ENCODE measurements at regions not wholly inside any gene's neighbourhood (a gene's known extent, or its start where the extent isn't known, plus 50 kb on each side); places are given as distances from the start of the nearest gene placed in this dataset.
A peak's percentile ranks its signal among the peaks of the same experiment; 100 is the strongest.

- Histone ChIP-seq H3K36me3 (ENCODE audit: control insufficient read depth, insufficient read depth, low read length) (no peaks in the 10 kb centered on the region), H3K27me3 (ENCODE audit: control insufficient read depth, insufficient read depth, low read length) (peaks cover 9% of the 10 kb centered on the region), H3K4me3 (ENCODE audit: low read length) (peak overlapping the region; percentile 48), H3K9me3 (ENCODE audit: control insufficient read depth, low read depth, low read length) (no peaks in the 10 kb centered on the region), H3K27ac (ENCODE audit: low read length) (no peak overlapping the region), H3K4me1 (ENCODE audit: control insufficient read depth, insufficient read depth, low read length) (no peaks in the 10 kb centered on the region)
- WGBS (ENCODE audit: insufficient coverage, low lambda C conversion rate) = no CpG with 5 or more reads among the region's 32 CpGs
- peak; percentile 8 to 65 for DNase-seq
Observed at GRCh38 chr15:97652700-97653167, 307.8 kb upstream of the ARRDC4 start.

GRCh38 chr15:97653896-97654295 lies 306.6 kb upstream of the ARRDC4 start:
- no peak for DNase-seq
- H3K9me3 ChIP-seq (ENCODE audit: control insufficient read depth, low read depth, low read length) = no peaks in the 10 kb centered on the region
- 83% methylated on average over 1 of the region's 1 CpG for WGBS (ENCODE audit: insufficient coverage, low lambda C conversion rate)
- H3K4me3 ChIP-seq (ENCODE audit: low read length) = no peak overlapping the region
- no peaks in the 10 kb centered on the region for H3K36me3 ChIP-seq (ENCODE audit: control insufficient read depth, insufficient read depth, low read length)
- peaks cover 9% of the 10 kb centered on the region for H3K27me3 ChIP-seq (ENCODE audit: control insufficient read depth, insufficient read depth, low read length)
- H3K4me1 ChIP-seq (ENCODE audit: control insufficient read depth, insufficient read depth, low read length) = no peaks in the 10 kb centered on the region
- no peak overlapping the region for H3K27ac ChIP-seq (ENCODE audit: low read length)

- H3K4me1 ChIP-seq (ENCODE audit: control insufficient read depth, insufficient read depth, low read length) = no peaks in the 10 kb centered on the region
- no peaks in the 10 kb centered on the region for H3K36me3 ChIP-seq (ENCODE audit: control insufficient read depth, insufficient read depth, low read length)
- H3K27me3 ChIP-seq (ENCODE audit: control insufficient read depth, insufficient read depth, low read length) = peaks cover 9% of the 10 kb centered on the region
- 67% methylated on average over 1 of the region's 7 CpGs for WGBS (ENCODE audit: insufficient coverage, low lambda C conversion rate)
- no peak overlapping the region for H3K4me3 ChIP-seq (ENCODE audit: low read length)
- no peak for DNase-seq
- no peaks in the 10 kb centered on the region for H3K9me3 ChIP-seq (ENCODE audit: control insufficient read depth, low read depth, low read length)
- no peak overlapping the region for H3K27ac ChIP-seq (ENCODE audit: low read length)
Observed at GRCh38 chr15:97654481-97655076, 305.9 kb upstream of the ARRDC4 start.

GRCh38 chr15:97661796-97662195 lies 298.7 kb upstream of the ARRDC4 start:
- no peaks in the 10 kb centered on the region for H3K4me1 ChIP-seq (ENCODE audit: control insufficient read depth, insufficient read depth, low read length)
- H3K4me3 ChIP-seq (ENCODE audit: low read length) = no peak overlapping the region
- H3K36me3 ChIP-seq (ENCODE audit: control insufficient read depth, insufficient read depth, low read length) = no peaks in the 10 kb centered on the region
- H3K27me3 ChIP-seq (ENCODE audit: control insufficient read depth, insufficient read depth, low read length) = no peaks in the 10 kb centered on the region
- DNase-seq = no peak
- no peaks in the 10 kb centered on the region for H3K9me3 ChIP-seq (ENCODE audit: control insufficient read depth, low read depth, low read length)
- H3K27ac ChIP-seq (ENCODE audit: low read length) = no peak overlapping the region
- WGBS (ENCODE audit: insufficient coverage, low lambda C conversion rate) = 57% methylated on average over 2 of the region's 3 CpGs

GRCh38 chr15:97672586-97672985 lies 287.9 kb upstream of the ARRDC4 start:
- DNase-seq = no peak
- H3K27me3 ChIP-seq (ENCODE audit: control insufficient read depth, insufficient read depth, low read length) = no peaks in the 10 kb centered on the region
- no peak overlapping the region for H3K27ac ChIP-seq (ENCODE audit: low read length)
- no peak overlapping the region for H3K4me3 ChIP-seq (ENCODE audit: low read length)
- no peaks in the 10 kb centered on the region for H3K4me1 ChIP-seq (ENCODE audit: control insufficient read depth, insufficient read depth, low read length)
- H3K36me3 ChIP-seq (ENCODE audit: control insufficient read depth, insufficient read depth, low read length) = no peaks in the 10 kb centered on the region
- H3K9me3 ChIP-seq (ENCODE audit: control insufficient read depth, low read depth, low read length) = no peaks in the 10 kb centered on the region
- WGBS (ENCODE audit: insufficient coverage, low lambda C conversion rate) = no CpG with 5 or more reads among the region's 2 CpGs

GRCh38 chr15:97678656-97679055 lies 281.8 kb upstream of the ARRDC4 start:
- DNase-seq = peak; percentile 84 to 92
- no peaks in the 10 kb centered on the region for H3K36me3 ChIP-seq (ENCODE audit: control insufficient read depth, insufficient read depth, low read length)
- no peak overlapping the region for H3K4me3 ChIP-seq (ENCODE audit: low read length)
- H3K9me3 ChIP-seq (ENCODE audit: control insufficient read depth, low read depth, low read length) = no peaks in the 10 kb centered on the region
- H3K4me1 ChIP-seq (ENCODE audit: control insufficient read depth, insufficient read depth, low read length) = peaks cover 24% of the 10 kb centered on the region
- WGBS (ENCODE audit: insufficient coverage, low lambda C conversion rate) = no CpG with 5 or more reads among the region's 2 CpGs
- H3K27me3 ChIP-seq (ENCODE audit: control insufficient read depth, insufficient read depth, low read length) = no peaks in the 10 kb centered on the region
- peak overlapping the region; percentile 85 for H3K27ac ChIP-seq (ENCODE audit: low read length)

- H3K9me3 ChIP-seq (ENCODE audit: control insufficient read depth, low read depth, low read length) = no peaks in the 10 kb centered on the region
- 34% methylated on average over 3 of the region's 6 CpGs for WGBS (ENCODE audit: insufficient coverage, low lambda C conversion rate)
- H3K36me3 ChIP-seq (ENCODE audit: control insufficient read depth, insufficient read depth, low read length) = no peaks in the 10 kb centered on the region
- peaks cover 24% of the 10 kb centered on the region for H3K4me1 ChIP-seq (ENCODE audit: control insufficient read depth, insufficient read depth, low read length)
- peak overlapping the region; percentile 85 for H3K27ac ChIP-seq (ENCODE audit: low read length)
- DNase-seq = peak; percentile 19 to 73
- H3K4me3 ChIP-seq (ENCODE audit: low read length) = no peak overlapping the region
- no peaks in the 10 kb centered on the region for H3K27me3 ChIP-seq (ENCODE audit: control insufficient read depth, insufficient read depth, low read length)
Observed at GRCh38 chr15:97679106-97679688, 281.3 kb upstream of the ARRDC4 start.

- no peaks in the 10 kb centered on the region for H3K27me3 ChIP-seq (ENCODE audit: control insufficient read depth, insufficient read depth, low read length)
- H3K4me3 ChIP-seq (ENCODE audit: low read length) = no peak overlapping the region
- H3K27ac ChIP-seq (ENCODE audit: low read length) = peak overlapping the region; percentile 85
- no peaks in the 10 kb centered on the region for H3K9me3 ChIP-seq (ENCODE audit: control insufficient read depth, low read depth, low read length)
- no peaks in the 10 kb centered on the region for H3K36me3 ChIP-seq (ENCODE audit: control insufficient read depth, insufficient read depth, low read length)
- DNase-seq = peak; percentile 72 to 88
- 41% methylated on average over 3 of the region's 5 CpGs for WGBS (ENCODE audit: insufficient coverage, low lambda C conversion rate)
- peaks cover 24% of the 10 kb centered on the region for H3K4me1 ChIP-seq (ENCODE audit: control insufficient read depth, insufficient read depth, low read length)
Observed at GRCh38 chr15:97680606-97681220, 279.8 kb upstream of the ARRDC4 start.

GRCh38 chr15:97683831-97684230 lies 276.7 kb upstream of the ARRDC4 start:
- H3K27me3 ChIP-seq (ENCODE audit: control insufficient read depth, insufficient read depth, low read length) = no peaks in the 10 kb centered on the region
- no peaks in the 10 kb centered on the region for H3K9me3 ChIP-seq (ENCODE audit: control insufficient read depth, low read depth, low read length)
- DNase-seq = no peak
- H3K27ac ChIP-seq (ENCODE audit: low read length) = no peak overlapping the region
- peaks cover 21% of the 10 kb centered on the region for H3K4me1 ChIP-seq (ENCODE audit: control insufficient read depth, insufficient read depth, low read length)
- no CpG with 5 or more reads among the region's 3 CpGs for WGBS (ENCODE audit: insufficient coverage, low lambda C conversion rate)
- H3K36me3 ChIP-seq (ENCODE audit: control insufficient read depth, insufficient read depth, low read length) = no peaks in the 10 kb centered on the region
- H3K4me3 ChIP-seq (ENCODE audit: low read length) = no peak overlapping the region

- H3K4me1 ChIP-seq (ENCODE audit: control insufficient read depth, insufficient read depth, low read length) = peaks cover 21% of the 10 kb centered on the region
- DNase-seq = no peak
- no peaks in the 10 kb centered on the region for H3K36me3 ChIP-seq (ENCODE audit: control insufficient read depth, insufficient read depth, low read length)
- 60% methylated on average over 1 of the region's 6 CpGs for WGBS (ENCODE audit: insufficient coverage, low lambda C conversion rate)
- H3K27me3 ChIP-seq (ENCODE audit: control insufficient read depth, insufficient read depth, low read length) = no peaks in the 10 kb centered on the region
- no peaks in the 10 kb centered on the region for H3K9me3 ChIP-seq (ENCODE audit: control insufficient read depth, low read depth, low read length)
- no peak overlapping the region for H3K4me3 ChIP-seq (ENCODE audit: low read length)
- no peak overlapping the region for H3K27ac ChIP-seq (ENCODE audit: low read length)
Observed at GRCh38 chr15:97684249-97684648, 276.3 kb upstream of the ARRDC4 start.

Data from large intestine (tissue), 3 donors.